ENCODE measurements at regions not wholly inside any gene's neighbourhood (a gene's known extent, or its start where the extent isn't known, plus 50 kb on each side); places are given as distances from the start of the nearest gene placed in this dataset.

DNA sequence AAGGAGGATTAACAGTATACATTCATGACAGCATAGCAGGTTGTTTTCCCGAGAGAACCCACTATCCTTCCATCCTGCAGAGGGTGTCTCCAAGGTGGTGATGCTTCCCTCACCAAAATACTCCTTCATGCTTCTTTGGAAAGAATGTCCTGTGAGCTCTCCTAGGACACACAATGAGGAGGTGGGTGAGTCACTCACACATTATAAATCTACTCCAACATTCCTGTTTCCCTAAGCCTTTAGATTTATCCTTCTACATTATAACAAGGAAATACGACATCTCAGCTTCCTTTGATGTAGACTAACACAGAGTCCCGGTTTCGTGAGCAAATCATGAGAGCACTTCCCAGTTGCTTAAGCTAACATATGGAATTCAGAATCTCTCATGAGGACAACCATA, 689.7 kb upstream of the CELF2 start:
- TF ChIP-seq, protein P1, sequence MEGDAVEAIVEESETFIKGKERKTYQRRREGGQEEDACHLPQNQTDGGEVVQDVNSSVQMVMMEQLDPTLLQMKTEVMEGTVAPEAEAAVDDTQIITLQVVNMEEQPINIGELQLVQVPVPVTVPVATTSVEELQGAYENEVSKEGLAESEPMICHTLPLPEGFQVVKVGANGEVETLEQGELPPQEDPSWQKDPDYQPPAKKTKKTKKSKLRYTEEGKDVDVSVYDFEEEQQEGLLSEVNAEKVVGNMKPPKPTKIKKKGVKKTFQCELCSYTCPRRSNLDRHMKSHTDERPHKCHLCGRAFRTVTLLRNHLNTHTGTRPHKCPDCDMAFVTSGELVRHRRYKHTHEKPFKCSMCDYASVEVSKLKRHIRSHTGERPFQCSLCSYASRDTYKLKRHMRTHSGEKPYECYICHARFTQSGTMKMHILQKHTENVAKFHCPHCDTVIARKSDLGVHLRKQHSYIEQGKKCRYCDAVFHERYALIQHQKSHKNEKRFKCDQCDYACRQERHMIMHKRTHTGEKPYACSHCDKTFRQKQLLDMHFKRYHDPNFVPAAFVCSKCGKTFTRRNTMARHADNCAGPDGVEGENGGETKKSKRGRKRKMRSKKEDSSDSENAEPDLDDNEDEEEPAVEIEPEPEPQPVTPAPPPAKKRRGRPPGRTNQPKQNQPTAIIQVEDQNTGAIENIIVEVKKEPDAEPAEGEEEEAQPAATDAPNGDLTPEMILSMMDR (IDR thresholded peaks at IDR 0.05) = no peak
- TF ChIP-seq POLR2A (IDR thresholded peaks at IDR 0.05) (no peak), EP300 (IDR thresholded peaks at IDR 0.05) (no peak)
